ENCODE measurements at regions not wholly inside any gene's neighbourhood (a gene's known extent, or its start where the extent isn't known, plus 50 kb on each side); places are given as distances from the start of the nearest gene placed in this dataset.
A peak's percentile ranks its signal among the peaks of the same experiment; 100 is the strongest.

DNA sequence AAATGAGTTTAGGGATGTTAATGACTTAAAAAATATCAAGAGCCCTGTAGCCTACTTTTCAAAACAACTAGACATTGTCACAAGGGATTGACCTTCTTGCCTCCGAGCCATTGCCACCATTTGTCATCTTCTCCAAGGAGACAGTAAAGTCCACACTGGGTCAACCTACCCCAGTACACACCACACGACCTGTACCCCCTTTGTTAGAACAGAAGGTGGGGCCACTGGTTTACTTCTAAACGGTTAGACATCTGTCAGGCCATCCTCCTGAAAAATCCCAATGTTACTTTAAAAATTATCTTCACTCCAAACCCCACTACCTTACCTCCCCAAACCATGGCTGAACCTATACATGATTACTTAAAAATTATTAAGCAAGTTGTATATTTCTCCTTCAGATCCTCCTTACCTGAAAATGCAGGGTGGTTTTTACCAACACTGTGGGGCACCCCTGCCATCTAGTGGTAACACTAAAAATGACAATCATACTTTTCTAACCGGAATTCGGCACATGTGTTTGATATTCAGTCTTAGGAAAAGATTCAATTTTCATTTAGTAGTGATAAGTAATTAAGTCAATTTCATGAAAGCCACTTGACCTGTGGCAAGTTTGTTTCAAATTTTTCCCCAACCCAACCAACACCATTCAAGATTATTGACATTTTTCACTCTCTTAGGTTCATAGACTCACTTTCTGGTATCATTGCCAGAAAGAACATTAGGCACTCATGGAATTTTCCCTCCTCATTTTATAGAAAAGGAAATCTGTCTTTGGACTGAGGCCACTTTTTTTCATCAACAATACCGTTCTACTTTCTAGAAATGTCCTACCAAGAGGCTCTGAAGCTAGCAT lies 265.3 kb upstream of the PKDCC start:
- no peak for DNase-seq (ENCODE audit: low read depth)

DNA sequence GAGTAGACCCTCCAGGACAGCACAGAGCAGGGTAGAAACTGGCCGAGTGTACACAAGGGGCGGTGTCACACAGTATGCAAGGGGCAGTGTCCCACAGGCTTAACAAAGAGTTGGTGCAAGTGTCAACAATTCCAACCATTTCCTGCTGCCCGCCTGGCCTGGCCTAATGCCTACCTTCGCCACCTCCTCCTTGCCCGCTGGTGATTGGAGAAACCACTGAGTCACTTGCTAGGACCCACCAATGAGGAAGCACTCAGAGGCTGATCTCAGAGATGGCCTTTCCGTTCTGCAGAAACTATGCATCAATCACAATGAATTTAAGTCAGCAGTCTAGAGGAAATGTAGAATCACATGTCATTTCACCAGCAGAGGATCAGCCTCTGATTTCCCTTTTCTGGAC lies 263.3 kb upstream of the PKDCC start:
- DNase-seq (ENCODE audit: low read depth), result no peak

DNA sequence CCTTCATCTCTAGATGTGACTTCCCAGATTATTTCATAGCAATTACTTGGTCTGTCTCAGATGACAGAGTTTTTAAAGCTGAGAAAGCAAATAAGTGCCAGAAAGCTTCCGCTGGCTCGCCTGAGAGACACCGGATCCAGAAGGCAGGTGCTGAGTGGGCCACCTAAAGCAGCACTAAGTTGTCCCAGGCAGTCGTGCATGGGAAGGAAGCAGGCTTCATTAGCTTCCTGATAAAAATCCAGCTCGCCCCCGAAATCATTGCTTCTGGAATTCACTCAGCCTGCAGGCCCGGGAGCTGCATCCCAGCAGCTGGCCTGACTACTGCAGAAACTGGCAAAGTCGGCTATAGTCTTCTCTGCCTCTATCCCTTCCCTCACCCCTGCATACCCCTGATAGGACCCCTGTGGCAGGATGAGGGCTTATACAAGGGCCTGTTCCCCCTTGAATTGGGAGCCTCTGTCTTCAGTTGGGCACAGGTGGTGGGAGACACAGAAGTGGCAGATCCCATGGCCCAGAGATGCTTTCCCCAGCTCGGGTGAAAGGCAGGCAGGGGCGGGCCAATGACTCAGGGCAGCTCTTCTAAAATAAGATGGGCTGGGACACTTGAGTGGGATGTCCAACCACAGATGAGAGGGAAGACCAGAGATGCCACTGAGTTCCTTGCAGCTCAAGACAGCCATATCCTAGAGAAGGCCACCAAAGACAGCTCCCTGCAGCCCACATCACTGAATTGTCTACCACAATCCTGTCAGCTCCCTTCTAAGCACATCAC lies 262.4 kb upstream of the PKDCC start:
- DNase-seq (ENCODE audit: low read depth), result no peak

DNA sequence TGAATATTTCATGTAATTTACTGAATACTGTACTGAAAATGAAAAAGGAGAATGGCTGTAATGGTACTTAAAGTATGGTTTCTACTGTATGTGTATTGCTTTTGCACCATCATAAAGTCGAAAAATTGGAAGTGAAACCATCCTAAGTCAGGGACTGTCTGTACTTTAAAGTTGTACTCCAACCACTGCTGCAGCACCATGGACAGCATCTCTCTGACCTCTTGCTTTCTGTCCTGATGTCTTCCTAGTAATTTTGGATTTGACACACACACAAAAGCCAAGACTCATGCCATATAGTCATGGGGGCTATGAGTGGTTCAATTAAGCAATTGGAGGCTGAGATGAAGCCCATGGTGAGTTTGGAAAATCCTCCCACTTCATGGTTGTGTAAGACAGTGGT lies 256.3 kb upstream of the PKDCC start:
- DNase-seq (ENCODE audit: low read depth), result no peak

DNA sequence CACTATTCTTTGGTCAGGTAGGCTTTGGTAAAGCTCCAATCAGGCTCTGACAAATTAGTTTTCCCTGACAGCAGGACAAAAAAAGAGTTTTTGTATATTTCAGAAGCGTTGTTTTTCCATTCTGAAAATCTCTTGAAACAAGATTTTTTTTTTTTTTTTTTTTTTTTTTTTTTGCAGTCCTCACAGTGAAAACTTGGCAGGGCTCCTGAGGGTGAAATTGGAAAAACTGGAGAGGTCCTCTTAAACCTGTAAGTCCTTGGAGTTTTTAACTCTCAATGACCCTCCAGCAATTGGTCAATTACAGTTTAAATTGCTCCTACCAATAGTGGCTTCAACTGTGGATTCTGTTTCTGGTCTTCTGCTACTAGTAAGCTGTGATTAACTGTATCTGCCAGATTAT lies 244.5 kb upstream of the PKDCC start:
- no peak for DNase-seq (ENCODE audit: low read depth)

DNA sequence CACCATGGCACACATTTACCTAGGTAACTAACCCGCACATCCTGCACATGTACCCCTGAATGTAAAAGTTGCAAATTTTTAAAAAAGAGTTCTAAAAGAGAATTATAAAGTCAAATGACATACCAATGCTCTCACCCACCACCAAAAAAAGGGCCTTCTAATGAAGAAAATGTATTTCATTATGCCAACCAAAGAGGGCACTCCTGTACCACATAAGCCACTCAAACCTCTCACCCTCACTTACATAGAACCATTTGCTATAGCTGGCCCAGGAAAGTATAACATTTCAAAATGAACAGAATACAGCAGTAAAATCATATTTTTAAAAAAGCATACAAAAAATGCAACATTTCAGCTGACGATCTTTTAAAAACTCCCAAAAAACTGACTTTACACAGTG lies 241.5 kb upstream of the PKDCC start:
- DNase-seq (ENCODE audit: low read depth), result no peak

DNA sequence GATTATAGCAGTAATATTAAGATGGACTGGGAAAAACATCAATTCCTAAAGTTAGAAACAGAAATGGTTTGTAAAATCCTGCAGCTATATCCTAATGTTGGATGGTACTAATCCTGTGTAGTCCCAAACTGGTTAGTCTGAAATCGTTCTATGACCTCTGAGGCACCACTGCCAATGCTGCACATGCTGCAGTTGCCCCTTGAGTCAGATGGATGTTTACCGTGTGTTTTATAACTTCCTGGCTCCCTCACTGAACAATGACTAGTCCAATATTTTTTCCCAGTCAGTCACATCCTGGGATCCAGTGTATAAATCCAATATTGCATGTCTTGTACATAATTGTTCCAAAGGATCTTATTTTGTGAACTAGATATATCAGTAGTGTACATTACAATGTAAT lies 226.7 kb upstream of the PKDCC start:
- no peak for DNase-seq (ENCODE audit: low read depth)

DNA sequence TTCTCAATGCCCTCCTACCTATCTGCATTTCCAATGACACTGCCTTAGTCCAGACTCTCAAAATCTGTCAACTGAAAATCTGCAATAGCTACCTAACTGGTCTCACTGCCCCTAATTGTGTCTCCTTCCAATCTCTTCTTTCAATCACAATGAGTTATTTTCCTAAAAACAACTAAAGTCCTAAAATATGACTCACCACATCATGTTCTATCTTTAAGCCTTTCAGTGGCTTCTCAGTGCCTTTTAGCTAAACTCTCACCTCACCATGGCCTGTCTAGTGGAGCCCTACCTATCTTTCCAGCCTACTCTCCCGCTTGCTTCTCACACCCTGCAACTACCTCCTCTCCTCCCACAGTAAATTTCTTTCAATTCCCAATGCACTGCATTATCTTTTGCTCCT lies 220.9 kb upstream of the PKDCC start:
- no peak for DNase-seq (ENCODE audit: low read depth)

DNA sequence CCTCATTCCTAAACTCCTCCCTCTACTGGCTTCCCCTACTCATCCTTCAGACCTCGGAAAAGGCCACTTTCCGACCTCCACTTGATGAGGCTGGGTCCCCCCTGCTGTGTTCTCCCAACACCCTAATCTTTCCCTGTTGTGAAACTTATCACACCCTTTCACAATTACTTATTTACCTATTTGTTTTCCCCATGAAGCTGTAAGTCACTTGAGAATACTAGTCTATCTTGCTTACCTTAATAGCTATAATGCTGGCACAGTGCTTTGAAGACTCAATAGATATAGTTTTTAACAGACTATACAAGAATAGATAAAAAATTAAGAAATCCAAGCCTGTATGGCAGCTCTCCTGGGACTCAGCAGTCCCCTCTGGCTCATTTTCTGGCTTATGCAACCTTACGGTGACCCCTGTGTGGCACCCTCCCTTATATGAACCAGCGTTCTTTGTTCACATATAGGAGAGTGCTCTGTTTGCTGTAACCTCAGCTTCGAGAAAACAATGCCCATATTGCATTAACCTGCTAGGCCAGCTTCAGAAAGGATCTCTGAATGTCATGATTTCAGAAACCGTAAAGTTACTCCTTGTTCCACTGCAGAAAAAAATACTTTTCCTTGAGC lies 220.4 kb upstream of the PKDCC start:
- no peak for DNase-seq (ENCODE audit: low read depth)

DNA sequence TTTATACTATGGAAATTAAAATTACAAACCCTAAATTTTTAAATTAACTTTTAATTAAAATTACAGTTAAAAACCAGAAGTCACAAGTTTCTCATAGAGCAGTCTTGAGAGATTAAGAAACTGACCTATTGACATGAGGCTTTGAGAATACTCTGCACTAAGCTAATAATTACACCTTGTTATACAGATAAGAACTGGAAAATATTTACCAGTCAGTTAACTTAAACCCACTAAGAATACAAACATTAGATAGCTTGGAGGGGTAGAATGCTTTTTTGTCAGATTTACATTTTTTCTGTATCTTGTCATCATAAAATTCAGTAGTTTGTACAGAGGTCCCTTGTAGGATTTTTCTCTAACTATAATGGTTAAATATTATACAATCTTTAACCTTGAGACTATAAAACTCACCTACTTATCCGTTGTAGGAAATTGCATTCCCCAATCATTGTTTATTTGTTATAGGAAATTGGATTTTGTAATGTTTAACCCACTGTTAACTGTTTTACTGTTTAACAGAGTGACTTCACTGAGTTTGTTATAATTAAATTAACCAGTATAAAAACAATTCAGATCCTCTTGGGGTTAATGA lies 219.7 kb upstream of the PKDCC start:
- DNase-seq (ENCODE audit: low read depth), result no peak

DNA sequence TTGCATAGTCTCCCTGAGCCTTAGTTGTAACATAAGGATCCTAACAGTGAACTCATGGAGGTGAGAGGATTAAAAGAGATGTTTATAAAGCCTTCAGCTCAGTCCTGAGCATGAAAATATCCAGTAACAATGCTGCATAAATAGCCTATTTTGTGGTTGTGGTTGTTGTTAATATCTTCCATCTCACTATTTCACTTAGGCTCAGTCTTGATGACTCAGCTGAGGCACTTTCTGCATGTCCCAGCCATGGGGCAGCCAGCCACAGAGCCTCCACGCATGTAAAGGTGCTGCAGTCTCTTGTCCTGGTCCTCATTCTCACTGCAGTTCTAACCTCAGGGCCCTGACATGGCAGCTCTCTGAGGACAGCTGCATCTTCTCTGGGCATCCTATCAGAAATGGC lies 218.8 kb upstream of the PKDCC start:
- DNase-seq (ENCODE audit: low read depth), result no peak

DNA sequence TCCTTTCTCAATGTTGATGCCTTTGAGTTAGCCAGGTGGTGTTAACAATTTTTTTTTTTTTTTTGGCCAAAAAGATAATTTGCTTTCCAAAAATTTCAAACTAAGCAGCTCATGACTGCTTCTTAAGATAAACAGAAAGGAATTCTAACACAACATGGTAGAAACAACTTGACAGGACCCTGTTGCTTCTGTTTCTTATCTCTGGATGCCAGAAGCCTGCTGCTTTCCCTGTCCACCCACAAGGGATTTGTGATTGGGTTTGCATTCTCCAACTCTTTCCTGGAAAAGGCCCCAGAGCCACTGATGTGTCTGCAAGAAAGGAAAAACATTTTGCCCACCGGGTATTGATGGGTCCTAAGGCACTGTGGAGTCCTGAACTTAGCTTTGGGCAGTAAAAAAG lies 217.2 kb upstream of the PKDCC start:
- DNase-seq (ENCODE audit: low read depth), result no peak

DNA sequence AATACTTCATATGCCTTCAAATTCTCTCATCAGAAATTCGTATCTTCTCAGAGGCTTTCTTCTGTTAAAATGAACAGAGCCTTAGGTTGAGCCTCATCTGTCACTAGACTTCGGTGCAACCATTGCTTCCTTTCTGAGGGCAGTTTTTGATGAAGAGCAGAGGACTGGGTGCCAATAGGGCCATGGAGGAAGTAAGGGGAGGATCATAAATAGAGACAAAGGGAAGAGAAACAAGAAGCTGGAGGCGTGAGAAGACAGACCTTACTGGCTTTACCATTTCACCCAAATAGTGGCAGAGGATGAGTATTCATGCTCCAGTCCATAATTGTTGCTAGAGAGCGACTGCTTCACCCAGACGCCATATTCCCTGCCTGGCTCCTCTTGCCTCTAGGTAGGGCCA lies 215.6 kb upstream of the PKDCC start:
- no peak for DNase-seq (ENCODE audit: low read depth)

DNA sequence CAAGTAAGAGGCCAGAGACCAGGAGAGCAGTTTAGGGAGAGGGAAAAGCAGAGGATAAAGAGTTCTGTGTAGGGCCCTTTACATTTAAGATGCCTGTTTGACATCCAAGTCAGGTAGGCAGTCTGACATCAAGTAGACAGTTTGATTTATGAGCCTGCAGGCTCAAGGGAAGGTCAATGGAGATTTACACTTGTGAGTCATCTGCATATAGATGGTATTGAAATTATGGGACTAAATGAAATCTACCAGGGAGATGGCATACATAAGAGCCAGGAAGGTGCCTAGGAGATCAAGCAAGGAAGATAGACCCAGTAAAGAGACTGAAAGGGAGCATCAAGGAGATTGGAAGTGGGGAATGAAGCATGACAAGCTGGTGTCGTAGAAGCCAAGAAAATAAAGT lies 212.4 kb upstream of the PKDCC start:
- no peak for DNase-seq (ENCODE audit: low read depth)

DNA sequence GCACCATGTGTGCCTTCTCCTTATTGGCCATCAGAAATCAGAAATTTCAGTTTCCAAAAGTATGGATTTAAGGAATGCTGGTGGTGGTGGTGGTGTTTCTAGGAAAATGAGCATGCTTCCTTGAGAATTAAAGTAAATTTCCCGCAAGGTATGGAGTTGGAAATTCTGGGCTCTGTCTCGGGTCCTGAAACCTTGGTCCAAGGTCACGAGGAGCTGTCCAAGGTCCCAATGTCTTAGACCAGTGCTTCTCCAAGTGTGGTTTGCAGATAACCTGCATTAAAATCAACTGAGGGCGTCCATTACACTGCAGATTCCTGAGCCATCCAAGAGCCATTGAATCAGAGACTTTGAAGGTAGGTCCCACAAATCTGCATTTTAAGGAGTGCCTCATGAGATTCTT lies 210.9 kb upstream of the PKDCC start:
- no peak for DNase-seq (ENCODE audit: low read depth)

DNA sequence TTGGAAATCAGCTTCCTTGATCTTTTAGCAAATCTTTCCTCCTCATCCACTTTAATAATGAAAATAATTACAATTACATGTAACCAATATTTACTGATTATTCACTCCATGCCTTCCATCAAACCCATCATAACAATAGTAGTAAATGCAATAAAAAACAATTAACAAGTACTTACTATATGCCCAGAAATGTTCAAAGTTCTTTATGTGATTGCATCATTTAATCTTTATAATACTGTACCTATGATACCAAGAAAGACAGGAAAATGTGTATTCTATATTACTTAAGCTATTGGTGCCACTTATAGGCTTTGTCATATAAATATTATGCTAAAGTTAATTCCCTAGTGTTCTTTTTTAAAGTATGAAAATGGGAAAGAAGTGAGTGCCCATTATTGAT lies 210.2 kb upstream of the PKDCC start:
- DNase-seq (ENCODE audit: low read depth), result no peak

DNA sequence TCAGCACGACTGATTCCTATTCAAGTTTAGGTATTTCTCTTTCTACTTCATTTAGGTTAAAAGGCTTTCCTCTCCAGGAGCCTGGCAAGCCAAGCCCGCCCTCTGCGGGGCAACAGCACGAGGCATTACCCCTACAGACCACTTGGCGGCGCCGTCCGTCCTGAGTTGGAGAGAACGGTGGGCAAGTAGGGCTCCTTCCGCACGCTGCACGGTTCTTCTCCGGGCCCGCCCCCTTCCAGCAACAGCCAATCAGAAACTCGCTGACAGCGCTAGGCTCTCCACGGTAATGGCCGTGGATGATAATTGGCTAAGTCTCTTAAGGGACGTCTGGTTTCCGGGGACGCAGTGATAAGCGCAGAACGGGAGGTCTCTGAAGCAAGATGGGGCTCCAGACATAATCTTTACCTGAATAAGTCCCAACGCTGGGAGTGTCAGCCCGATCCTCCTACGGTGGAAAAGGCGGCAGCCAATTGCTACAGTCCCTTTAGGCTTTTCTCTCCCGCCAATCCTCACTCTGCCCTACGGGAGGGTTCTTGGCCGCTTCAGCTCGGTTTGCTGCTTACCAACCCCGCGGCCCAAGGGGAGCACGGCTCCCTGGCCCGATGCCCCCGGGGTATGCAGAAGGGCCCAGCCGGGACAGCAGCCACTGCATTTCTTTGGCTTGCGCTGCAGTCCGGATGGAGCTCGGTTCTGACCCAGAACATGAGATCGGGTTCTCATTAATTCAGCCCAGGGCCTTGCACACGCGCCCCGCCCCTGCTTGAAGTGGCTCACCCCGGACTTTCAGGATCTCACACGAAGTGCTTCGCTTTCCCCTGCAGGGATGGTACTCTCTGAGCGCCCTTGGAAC lies 206.9 kb upstream of the PKDCC start:
- peak; percentile 94 for DNase-seq (ENCODE audit: low read depth)

DNA sequence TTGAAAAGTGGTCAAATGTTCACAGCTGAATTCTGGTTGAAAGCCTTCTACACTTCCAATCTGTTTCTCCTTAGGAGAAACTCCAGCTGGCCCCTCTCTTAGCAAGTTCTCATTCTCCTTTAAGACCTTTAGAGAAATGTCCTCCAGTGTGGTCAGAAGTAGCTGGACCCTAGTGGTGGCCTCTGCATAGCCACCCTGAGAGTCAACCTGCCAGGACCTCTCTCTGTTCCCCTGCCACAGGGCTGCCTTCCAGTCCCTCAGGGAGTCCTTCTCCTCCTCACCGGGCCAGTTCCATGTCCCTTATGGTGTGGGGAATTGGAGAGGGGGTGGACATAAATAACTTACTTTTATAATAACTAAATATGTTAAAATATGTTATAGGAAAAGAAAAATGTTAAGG lies 200.9 kb upstream of the PKDCC start:
- no peak for DNase-seq (ENCODE audit: low read depth)

DNA sequence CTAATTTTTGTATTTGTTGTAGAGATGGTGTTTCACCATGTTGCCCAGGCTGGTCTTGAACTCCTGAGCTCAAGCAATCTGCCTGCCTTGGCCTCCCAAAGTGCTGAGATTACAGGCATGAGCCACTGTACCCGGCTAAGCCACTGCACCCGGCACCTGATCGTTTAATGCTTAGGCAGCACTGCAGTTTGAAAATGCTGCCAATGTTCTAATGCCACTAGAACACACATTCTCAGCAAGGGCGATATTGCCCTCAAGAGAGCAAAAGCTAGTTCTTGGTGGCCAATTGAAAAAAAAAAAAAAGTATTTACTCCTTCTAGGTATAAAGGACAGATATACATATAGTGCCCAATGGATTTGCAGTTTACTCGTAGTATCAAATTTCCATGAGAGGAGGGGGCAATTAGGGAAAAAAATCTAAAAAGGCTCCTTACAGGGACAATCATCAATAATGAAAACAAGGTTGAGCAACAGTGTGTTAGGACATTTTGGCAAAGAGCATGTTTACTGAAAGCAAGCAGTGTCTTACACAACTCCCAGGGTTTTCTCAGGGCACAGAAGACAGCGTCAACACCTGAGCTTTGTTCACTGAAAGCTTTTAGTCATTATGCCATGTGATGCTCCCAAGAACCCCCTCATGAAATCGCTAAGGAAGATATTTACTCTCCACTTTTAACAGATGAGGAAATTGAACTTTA lies 199.9 kb upstream of the PKDCC start:
- DNase-seq (ENCODE audit: low read depth), result no peak

DNA sequence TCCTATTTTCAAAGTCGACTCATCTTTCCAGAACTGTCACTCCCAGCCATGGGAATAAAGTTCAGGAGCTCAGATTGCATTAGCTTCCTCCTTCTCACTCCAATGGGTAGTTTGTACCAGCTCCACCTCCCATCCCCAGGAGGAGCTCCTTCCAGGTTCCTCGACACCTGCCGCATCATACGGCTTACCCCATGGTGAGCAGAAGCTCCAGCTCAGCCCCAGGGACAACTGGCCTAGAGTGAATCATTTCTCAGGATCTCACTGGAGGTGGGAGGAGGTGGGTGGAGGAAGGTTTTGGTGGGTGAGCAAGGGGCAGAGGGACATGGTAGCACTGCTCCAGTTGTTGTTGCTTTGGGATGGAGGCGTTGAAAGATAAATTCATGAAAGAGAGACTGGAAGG lies 196.3 kb upstream of the PKDCC start:
- no peak for DNase-seq (ENCODE audit: low read depth)
